NCI-H524 treated with DMSO at 0.1 percent for 48 hours (cell line): ENCODE measurements at regions not wholly inside any gene's neighbourhood (a gene's known extent, or its start where the extent isn't known, plus 50 kb on each side); places are given as distances from the start of the nearest gene placed in this dataset.
A peak's percentile ranks its signal among the peaks of the same experiment; 100 is the strongest.
"Not testable (repeated sequence)": the region's sequence is repeated elsewhere in the genome, so short reads cannot be mapped to it uniquely, and the experiment has no call there.

Source experiments
- DNase-seq: peaks from one replicate; lab custom pipeline; 2025; lab: John Stamatoyannopoulos, UW

- no peak for DNase-seq
Measured at GRCh38 chr6:10128721-10129120, 286.2 kb downstream of the TFAP2A start.

- no peak for DNase-seq
Measured at GRCh38 chr6:10122164-10122563, 292.7 kb downstream of the TFAP2A start.

GRCh38 chr6:10112871-10113549, 301.9 kb downstream of the TFAP2A start:
- no peak for DNase-seq

- DNase-seq: no peak
Measured at GRCh38 chr6:10111975-10112374, 302.9 kb downstream of the TFAP2A start.

- DNase-seq: no peak
Measured at GRCh38 chr6:10101551-10102252, 313.2 kb downstream of the TFAP2A start.

- DNase-seq: no peak
Measured at GRCh38 chr6:10099529-10100140, 315.2 kb downstream of the TFAP2A start.

GRCh38 chr6:10098756-10099528, 315.9 kb downstream of the TFAP2A start:
- peak; percentile 22 for DNase-seq

- DNase-seq: no peak
Measured at GRCh38 chr6:10093282-10093681, 321.6 kb downstream of the TFAP2A start.

GRCh38 chr6:10084111-10084986, 330.5 kb downstream of the TFAP2A start:
- DNase-seq: no peak

GRCh38 chr6:10082385-10082784, 332.5 kb downstream of the TFAP2A start:
- DNase-seq: no peak

GRCh38 chr6:10081957-10082356, 332.9 kb downstream of the TFAP2A start:
- no peak for DNase-seq

- no peak for DNase-seq
Measured at GRCh38 chr6:10081075-10081474, 333.8 kb downstream of the TFAP2A start.

GRCh38 chr6:10080561-10080960, 334.3 kb downstream of the TFAP2A start:
- DNase-seq: no peak

GRCh38 chr6:10078581-10078980, 336.3 kb downstream of the TFAP2A start:
- no peak for DNase-seq

GRCh38 chr6:10074726-10075125, 340.1 kb downstream of the TFAP2A start:
- DNase-seq: not testable (repeated sequence)

GRCh38 chr6:10073341-10073740, 341.5 kb downstream of the TFAP2A start:
- DNase-seq: no peak

- DNase-seq: no peak
Measured at GRCh38 chr6:10071631-10072220, 343.1 kb downstream of the TFAP2A start.

- no peak for DNase-seq
Measured at GRCh38 chr6:10060004-10060403, 354.9 kb downstream of the TFAP2A start.

GRCh38 chr6:10054672-10055071, 360.2 kb downstream of the TFAP2A start:
- DNase-seq: no peak

- no peak for DNase-seq
Measured at GRCh38 chr6:10051283-10051682, 363.6 kb downstream of the TFAP2A start.
